ENCODE measurements at regions not wholly inside any gene's neighbourhood (a gene's known extent, or its start where the extent isn't known, plus 50 kb on each side); places are given as distances from the start of the nearest gene placed in this dataset.
"Not testable (repeated sequence)": the region's sequence is repeated elsewhere in the genome, so short reads cannot be mapped to it uniquely, and the experiment has no call there.

GRCh38 chr1:228611707-228612106 is 123.6 kb upstream of the RHOU start:
- H3K27me3 Mint-ChIP-seq; H3K9me3 Mint-ChIP-seq; H3K4me1 Mint-ChIP-seq; CTCF ChIA-PET; DNase-seq; H3K27ac ChIP-seq (ENCODE audit: low read length); H3K4me3 Mint-ChIP-seq; H3K9me3 ChIP-seq; H3K27ac Mint-ChIP-seq; POLR2A ChIA-PET; ATAC-seq (replicated peaks in 1 of 4); H3K36me3 Mint-ChIP-seq; H3K4me1 ChIP-seq (ENCODE audit: control insufficient read depth in 1 of 2, extremely low read depth in 1 of 2, insufficient read depth in 2 of 2, low read length in 2 of 2); H3K4me3 ChIP-seq (ENCODE audit: control insufficient read depth in 1 of 2, extremely low read depth in 1 of 2, low read length in 1 of 2); H3K36me3 ChIP-seq (ENCODE audit: control insufficient read depth in 2 of 2, extremely low read depth in 1 of 2, insufficient read depth in 1 of 2, low read length in 1 of 2); H3K27me3 ChIP-seq (replicated peaks in 1 of 2; ENCODE audit: control insufficient read depth in 2 of 2, extremely low read depth in 1 of 2, insufficient read depth in 2 of 2, low read length in 1 of 2): not testable (repeated sequence)
- no CpG with 5 or more reads among the region's 41 CpGs for WGBS (ENCODE audit: insufficient coverage)

DNA sequence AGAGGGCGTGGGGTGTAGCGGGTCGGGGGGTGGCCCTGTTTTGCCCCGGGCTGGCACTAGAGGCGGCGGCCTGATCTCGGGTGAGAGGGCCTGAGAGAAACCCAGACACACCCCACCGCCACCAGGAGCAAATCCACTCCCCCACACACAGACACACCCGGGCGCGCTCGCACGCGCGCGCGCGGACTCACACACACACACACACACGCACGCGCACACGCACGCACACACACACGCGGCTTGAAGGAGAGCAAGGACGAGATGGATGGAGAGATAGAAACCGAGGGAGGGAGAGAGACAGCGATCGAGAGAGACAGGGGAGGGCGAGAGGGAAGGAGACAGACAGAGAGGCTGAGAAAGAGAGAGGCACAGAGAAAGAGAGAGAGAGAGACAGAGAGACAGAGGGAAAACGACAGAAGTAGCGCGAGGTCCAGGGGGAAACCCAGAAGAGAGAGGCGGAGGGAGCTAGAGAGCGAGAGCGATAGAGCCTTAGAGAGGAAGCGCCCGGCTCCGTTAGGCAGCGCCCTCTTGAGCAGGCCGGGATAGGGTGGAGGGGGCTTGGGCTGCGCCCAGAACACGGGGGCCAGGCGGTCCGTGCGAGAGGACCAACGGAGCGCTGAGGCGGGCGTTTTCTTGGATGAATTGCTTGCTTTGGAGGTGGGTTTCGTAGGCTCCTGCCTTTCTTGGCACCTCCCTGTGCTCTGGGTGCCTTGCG is 113.1 kb upstream of the RHOU start:
- H3K4me3 ChIP-seq (ENCODE audit: control insufficient read depth in 1 of 2, extremely low read depth in 1 of 2, low read length in 1 of 2); CTCF ChIA-PET; ATAC-seq (replicated peaks in 1 of 4); POLR2A ChIA-PET; H3K27ac Mint-ChIP-seq; H3K36me3 Mint-ChIP-seq; H3K9me3 ChIP-seq; H3K4me1 Mint-ChIP-seq; H3K36me3 ChIP-seq (ENCODE audit: control insufficient read depth in 2 of 2, extremely low read depth in 1 of 2, insufficient read depth in 1 of 2, low read length in 1 of 2); H3K4me1 ChIP-seq (ENCODE audit: control insufficient read depth in 1 of 2, extremely low read depth in 1 of 2, insufficient read depth in 2 of 2, low read length in 2 of 2); H3K9me3 Mint-ChIP-seq; H3K27ac ChIP-seq (ENCODE audit: low read length); H3K27me3 Mint-ChIP-seq; H3K27me3 ChIP-seq (replicated peaks in 1 of 2; ENCODE audit: control insufficient read depth in 2 of 2, extremely low read depth in 1 of 2, insufficient read depth in 2 of 2, low read length in 1 of 2): not testable (repeated sequence)
- no CpG with 5 or more reads among the region's 52 CpGs for WGBS (ENCODE audit: insufficient coverage)
- H3K4me3 Mint-ChIP-seq, result peak overlapping the region in 2 of 3 donors; percentile 58 to 81
- peak in 6 of 35 experiments; percentile 15 to 44 (median 21) for DNase-seq

DNA sequence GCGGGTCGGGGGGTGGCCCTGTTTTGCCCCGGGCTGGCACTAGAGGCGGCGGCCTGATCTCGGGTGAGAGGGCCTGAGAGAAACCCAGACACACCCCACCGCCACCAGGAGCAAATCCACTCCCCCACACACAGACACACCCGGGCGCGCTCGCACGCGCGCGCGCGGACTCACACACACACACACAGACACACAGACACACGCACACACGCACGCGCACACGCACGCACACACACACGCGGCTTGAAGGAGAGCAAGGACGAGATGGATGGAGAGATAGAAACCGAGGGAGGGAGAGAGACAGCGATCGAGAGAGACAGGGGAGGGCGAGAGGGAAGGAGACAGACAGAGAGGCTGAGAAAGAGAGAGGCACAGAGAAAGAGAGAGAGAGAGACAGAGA is 108.8 kb upstream of the RHOU start:
- CTCF ChIA-PET, result not testable (repeated sequence)

DNA sequence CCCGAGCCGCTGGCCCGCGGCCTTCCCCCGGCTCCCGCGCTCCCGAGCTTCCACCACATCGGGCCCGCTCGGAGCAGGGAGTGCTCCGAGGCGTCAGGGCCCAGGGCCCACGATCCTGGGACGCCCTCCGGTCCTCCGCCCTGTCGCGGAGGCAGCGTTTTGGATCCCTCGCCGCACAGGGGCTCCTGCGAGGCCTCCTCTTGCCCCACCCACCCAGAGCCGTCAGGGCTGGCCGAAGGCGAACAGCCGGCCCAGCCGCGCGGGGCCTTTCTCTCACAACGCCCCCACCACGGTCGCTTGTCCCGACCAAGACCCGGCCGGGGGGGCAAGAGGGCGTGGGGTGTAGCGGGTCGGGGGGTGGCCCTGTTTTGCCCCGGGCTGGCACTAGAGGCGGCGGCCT is 102.4 kb upstream of the RHOU start:
- peak in 3 of 35 experiments; percentile 2 to 17 (median 7) for DNase-seq
- H3K4me1 Mint-ChIP-seq; POLR2A ChIA-PET; H3K27me3 ChIP-seq (replicated peaks in 1 of 2; ENCODE audit: control insufficient read depth in 2 of 2, extremely low read depth in 1 of 2, insufficient read depth in 2 of 2, low read length in 1 of 2); H3K4me3 ChIP-seq (ENCODE audit: control insufficient read depth in 1 of 2, extremely low read depth in 1 of 2, low read length in 1 of 2); H3K27ac Mint-ChIP-seq; H3K9me3 Mint-ChIP-seq; H3K4me1 ChIP-seq (ENCODE audit: control insufficient read depth in 1 of 2, extremely low read depth in 1 of 2, insufficient read depth in 2 of 2, low read length in 2 of 2); H3K36me3 Mint-ChIP-seq; H3K4me3 Mint-ChIP-seq; CTCF ChIA-PET; H3K9me3 ChIP-seq; H3K27ac ChIP-seq (ENCODE audit: low read length); H3K36me3 ChIP-seq (ENCODE audit: control insufficient read depth in 2 of 2, extremely low read depth in 1 of 2, insufficient read depth in 1 of 2, low read length in 1 of 2); H3K27me3 Mint-ChIP-seq; ATAC-seq (replicated peaks in 1 of 4): not testable (repeated sequence)
- WGBS (ENCODE audit: insufficient coverage), result no CpG with 5 or more reads among the region's 42 CpGs

More for the DNA sequence above, 108.8 kb upstream of the RHOU start:
- POLR2A ChIA-PET; H3K4me1 ChIP-seq (ENCODE audit: control insufficient read depth in 1 of 2, extremely low read depth in 1 of 2, insufficient read depth in 2 of 2, low read length in 2 of 2); H3K36me3 Mint-ChIP-seq; DNase-seq; H3K27me3 ChIP-seq (replicated peaks in 1 of 2; ENCODE audit: control insufficient read depth in 2 of 2, extremely low read depth in 1 of 2, insufficient read depth in 2 of 2, low read length in 1 of 2); H3K4me3 ChIP-seq (ENCODE audit: control insufficient read depth in 1 of 2, extremely low read depth in 1 of 2, low read length in 1 of 2); H3K27ac ChIP-seq (ENCODE audit: low read length); H3K27me3 Mint-ChIP-seq; H3K27ac Mint-ChIP-seq; H3K36me3 ChIP-seq (ENCODE audit: control insufficient read depth in 2 of 2, extremely low read depth in 1 of 2, insufficient read depth in 1 of 2, low read length in 1 of 2); H3K9me3 ChIP-seq; H3K4me1 Mint-ChIP-seq; H3K4me3 Mint-ChIP-seq; ATAC-seq (replicated peaks in 1 of 4); H3K9me3 Mint-ChIP-seq: not testable (repeated sequence)
- WGBS (ENCODE audit: insufficient coverage), result no CpG with 5 or more reads among the region's 30 CpGs

DNA sequence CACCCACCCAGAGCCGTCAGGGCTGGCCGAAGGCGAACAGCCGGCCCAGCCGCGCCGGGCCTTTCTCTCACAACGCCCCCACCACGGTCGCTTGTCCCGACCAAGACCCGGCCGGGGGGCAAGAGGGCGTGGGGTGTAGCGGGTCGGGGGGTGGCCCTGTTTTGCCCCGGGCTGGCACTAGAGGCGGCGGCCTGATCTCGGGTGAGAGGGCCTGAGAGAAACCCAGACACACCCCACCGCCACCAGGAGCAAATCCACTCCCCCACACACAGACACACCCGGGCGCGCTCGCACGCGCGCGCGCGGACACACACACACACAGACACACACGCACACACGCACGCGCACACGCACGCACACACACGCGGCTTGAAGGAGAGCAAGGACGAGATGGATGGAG is 100.0 kb upstream of the RHOU start:
- CTCF ChIA-PET; H3K4me1 ChIP-seq (ENCODE audit: control insufficient read depth in 1 of 2, extremely low read depth in 1 of 2, insufficient read depth in 2 of 2, low read length in 2 of 2); H3K27ac ChIP-seq (ENCODE audit: low read length); ATAC-seq (replicated peaks in 1 of 4); H3K27ac Mint-ChIP-seq; H3K36me3 Mint-ChIP-seq; H3K27me3 ChIP-seq (replicated peaks in 1 of 2; ENCODE audit: control insufficient read depth in 2 of 2, extremely low read depth in 1 of 2, insufficient read depth in 2 of 2, low read length in 1 of 2); H3K36me3 ChIP-seq (ENCODE audit: control insufficient read depth in 2 of 2, extremely low read depth in 1 of 2, insufficient read depth in 1 of 2, low read length in 1 of 2); H3K27me3 Mint-ChIP-seq; H3K4me3 Mint-ChIP-seq; H3K9me3 Mint-ChIP-seq; POLR2A ChIA-PET; H3K4me1 Mint-ChIP-seq; H3K9me3 ChIP-seq: not testable (repeated sequence)
- DNase-seq, result peak in 31 of 35 experiments; percentile 11 to 69 (median 49)
- WGBS (ENCODE audit: insufficient coverage), result 78% methylated on average over 12 of the region's 40 CpGs
- peak overlapping the region in 1 of 2 donors; percentile 21 for H3K4me3 ChIP-seq (ENCODE audit: control insufficient read depth in 1 of 2, extremely low read depth in 1 of 2, low read length in 1 of 2)

- WGBS (ENCODE audit: insufficient coverage), result no CpG with 5 or more reads among the region's 39 CpGs
- POLR2A ChIA-PET; H3K9me3 Mint-ChIP-seq; H3K27me3 ChIP-seq (replicated peaks in 1 of 2; ENCODE audit: control insufficient read depth in 2 of 2, extremely low read depth in 1 of 2, insufficient read depth in 2 of 2, low read length in 1 of 2); H3K36me3 Mint-ChIP-seq; H3K27ac ChIP-seq (ENCODE audit: low read length); H3K36me3 ChIP-seq (ENCODE audit: control insufficient read depth in 2 of 2, extremely low read depth in 1 of 2, insufficient read depth in 1 of 2, low read length in 1 of 2); H3K4me3 Mint-ChIP-seq; H3K9me3 ChIP-seq; H3K27ac Mint-ChIP-seq; CTCF ChIA-PET; H3K4me1 Mint-ChIP-seq; H3K4me3 ChIP-seq (ENCODE audit: control insufficient read depth in 1 of 2, extremely low read depth in 1 of 2, low read length in 1 of 2); ATAC-seq (replicated peaks in 1 of 4); H3K4me1 ChIP-seq (ENCODE audit: control insufficient read depth in 1 of 2, extremely low read depth in 1 of 2, insufficient read depth in 2 of 2, low read length in 2 of 2); H3K27me3 Mint-ChIP-seq: not testable (repeated sequence)
- peak in 6 of 35 experiments; percentile 3 to 39 (median 15) for DNase-seq
These were observed 97.8 kb upstream of the RHOU start for GRCh38 chr1:228637529-228637928.

Data from T-cell (primary cell).